HG02970 (cell line): ENCODE measurements at regions not wholly inside any gene's neighbourhood (a gene's known extent, or its start where the extent isn't known, plus 50 kb on each side); places are given as distances from the start of the nearest gene placed in this dataset.

Experiments
- ATAC-seq: cut with Tn5 transposase; IDR thresholded peaks from one replicate; pipeline ENCODE4 v1.9.1; 2021; ENCODE audit warnings: mild to moderate bottlenecking, moderate library complexity, moderate number of reproducible peaks; ENCODE audit not compliant: unreplicated experiment, low FRiP score

DNA sequence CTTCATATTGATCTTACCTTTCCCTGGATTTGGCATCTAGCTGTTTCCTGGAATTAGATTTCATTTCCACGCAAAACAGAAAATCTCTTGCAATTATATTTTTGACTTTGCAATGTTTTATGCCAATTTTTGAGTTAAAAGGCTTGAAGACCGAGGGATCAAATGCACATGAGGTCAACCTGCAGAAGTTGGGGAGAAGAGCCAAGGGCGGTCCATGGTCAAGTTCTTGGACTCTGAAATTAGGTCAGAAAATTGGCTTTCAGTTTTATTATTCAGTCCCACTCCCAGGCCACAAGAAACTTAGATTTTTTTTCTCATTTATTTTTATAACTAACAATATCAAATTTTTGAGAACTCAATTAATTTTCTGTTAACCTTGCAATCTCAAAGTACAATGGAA is 499.1 kb upstream of the USP24 start:
- no peak for ATAC-seq

DNA sequence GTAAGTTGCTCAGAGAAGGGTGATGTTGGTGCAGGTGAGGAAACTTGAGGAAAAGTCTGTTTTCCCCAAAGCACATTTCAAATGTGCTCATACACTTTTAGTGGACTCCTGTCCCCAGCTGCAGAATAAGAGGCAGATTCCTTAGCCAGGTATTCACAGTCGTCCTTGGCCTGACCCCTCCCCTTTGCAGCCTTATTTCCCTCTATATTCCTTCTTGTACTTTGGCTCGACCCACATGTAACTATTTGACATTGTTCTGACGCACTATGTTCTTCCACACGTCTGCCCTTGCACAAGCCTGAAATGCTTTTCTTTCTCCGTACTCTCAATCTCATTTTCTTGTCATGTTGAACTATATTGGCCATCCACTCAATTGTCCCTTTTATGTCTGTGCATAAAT is 498.4 kb upstream of the USP24 start:
- no peak for ATAC-seq

DNA sequence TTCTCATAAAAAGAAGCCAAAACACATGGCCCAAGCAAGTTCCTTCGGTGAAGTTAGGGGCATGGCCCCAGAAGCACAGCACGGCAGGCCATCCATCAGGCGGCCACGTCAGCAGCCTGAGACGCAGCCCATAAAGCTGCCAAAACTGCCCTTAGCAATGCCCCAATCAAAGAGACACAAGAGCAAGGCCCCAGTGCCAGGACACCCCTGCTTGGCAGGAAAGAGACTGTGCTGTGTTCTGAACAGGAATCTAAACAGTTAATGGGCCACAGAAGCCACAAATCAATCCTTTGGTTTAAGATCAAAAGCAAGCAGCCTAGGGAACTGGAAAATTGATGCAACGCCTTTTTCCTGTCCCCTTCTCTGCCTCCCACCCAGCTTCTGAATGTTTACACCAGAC is 497.0 kb upstream of the USP24 start:
- ATAC-seq, result no peak

DNA sequence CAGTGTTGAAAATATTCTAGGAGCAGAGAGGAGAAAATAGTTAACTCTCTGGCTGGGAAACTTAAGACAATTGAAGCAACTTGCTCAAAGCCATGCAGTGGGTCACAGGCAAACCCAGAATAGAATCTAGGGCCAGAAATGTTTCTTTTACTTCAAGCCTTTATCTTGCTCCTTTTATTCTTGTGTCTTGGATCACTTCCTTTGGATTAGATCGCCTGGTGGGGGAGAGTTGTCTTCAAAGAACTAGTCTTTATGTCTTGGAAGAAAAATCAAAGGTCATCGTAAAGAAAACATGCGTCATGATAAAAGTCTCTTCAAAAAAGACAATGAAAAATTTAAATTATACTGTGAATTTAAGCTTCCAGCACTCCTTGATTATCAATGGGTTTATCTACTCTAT is 493.6 kb upstream of the USP24 start:
- no peak for ATAC-seq

DNA sequence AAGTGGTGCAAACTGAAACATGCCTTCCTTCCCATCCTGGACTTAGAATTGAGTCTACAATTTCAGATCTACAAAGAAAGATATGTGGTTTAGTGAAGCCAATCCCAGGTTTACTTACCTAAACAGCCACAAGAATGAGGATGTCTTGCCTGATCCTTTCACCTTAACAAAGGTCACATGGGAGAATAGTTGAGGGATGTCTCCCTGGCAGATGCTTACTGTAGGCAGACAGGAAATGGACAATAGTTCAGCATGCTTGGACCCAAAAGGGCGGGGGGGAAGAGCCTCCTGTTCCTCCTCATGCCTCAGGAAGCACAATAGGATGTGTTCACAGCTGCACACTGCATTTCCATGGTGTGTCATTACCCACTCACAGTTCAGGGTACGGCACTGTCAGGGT is 492.7 kb upstream of the USP24 start:
- ATAC-seq, result no peak

DNA sequence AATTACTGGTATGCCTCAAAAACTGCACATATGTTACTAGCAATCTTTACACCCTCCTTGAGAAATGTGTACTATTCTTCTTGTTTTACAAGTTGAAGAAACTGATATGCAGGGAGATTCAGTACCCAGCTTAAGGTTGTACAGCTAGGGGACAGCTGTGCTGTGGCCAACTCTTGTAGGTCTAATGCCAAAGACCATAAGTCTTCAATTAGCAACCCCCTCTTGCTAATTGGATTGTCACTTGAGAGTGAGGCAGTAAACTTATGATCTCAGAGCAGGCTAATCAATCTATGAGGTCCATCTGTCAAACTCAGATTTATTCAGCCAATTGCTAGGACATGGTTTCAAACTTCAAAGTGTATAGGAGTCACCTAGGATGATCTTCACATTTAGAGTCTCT is 492.0 kb upstream of the USP24 start:
- no peak for ATAC-seq

DNA sequence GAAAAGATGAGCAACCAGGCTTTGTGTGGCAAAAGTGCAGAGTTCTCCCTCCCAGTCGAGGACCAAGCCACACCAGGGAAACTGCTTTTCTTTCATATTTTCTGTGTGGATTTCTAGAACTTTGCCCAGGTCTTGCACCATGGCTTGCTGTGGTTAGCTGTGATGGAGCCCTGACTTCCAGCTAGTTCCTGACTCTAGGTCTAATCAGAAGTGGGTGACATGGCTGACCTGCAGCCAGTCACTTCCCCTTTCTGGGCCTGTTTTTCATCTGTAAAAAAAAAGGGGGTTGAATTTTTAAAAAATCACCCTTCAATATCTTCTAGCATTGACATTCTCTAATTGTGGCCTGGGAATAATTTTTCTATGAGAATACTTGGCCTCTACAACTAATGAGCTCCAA is 491.2 kb upstream of the USP24 start:
- no peak for ATAC-seq

DNA sequence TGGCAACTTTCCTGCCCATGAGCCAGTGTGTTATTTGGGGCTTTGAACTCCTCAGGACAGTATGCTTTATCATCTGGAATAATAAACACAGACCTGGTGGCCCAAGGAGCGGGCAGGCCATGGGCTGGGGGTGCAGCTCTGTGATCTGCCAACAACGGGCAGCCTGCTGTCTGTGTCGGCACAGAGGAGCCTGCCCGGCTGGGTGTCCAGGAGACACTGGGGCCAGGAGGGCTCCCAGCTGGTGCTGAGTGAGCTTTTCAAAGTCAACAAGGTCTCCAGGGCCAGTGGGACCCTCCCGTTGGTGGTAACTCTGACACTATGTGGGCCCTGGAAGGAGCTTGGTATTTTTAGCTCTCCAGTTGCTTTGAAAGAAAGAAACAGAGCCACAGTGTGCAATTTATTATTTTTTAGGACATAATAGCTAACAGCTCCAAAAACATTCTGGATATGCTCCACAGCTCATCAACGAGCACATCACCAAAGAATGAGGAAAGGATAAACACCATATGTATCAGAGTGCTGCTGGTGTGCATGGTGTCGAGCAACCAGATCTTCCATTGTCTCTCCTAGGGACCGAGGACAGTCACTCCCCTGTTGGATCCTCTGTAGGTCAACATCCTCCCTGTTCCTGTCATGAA is 488.7 kb upstream of the USP24 start:
- no peak for ATAC-seq

DNA sequence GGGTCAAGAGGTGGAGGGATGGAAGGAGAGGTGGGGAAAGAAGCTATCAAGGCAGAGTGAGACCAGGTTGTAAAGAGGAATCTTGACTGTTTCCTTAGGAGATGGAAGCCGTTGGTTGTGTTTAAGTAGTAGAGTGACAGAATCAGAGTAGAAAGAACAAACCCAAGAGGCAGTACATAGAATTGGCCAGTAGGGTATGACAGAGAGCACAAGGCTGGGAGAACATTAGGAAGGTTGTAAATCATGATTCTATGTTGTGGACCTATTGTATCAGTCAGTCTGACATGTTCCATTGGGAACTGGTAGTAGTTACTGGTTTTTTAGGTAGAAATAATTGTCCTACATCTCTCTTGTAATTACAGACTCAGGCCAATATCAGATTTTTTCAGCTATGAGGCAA is 486.9 kb upstream of the USP24 start:
- peak; percentile 69 for ATAC-seq

DNA sequence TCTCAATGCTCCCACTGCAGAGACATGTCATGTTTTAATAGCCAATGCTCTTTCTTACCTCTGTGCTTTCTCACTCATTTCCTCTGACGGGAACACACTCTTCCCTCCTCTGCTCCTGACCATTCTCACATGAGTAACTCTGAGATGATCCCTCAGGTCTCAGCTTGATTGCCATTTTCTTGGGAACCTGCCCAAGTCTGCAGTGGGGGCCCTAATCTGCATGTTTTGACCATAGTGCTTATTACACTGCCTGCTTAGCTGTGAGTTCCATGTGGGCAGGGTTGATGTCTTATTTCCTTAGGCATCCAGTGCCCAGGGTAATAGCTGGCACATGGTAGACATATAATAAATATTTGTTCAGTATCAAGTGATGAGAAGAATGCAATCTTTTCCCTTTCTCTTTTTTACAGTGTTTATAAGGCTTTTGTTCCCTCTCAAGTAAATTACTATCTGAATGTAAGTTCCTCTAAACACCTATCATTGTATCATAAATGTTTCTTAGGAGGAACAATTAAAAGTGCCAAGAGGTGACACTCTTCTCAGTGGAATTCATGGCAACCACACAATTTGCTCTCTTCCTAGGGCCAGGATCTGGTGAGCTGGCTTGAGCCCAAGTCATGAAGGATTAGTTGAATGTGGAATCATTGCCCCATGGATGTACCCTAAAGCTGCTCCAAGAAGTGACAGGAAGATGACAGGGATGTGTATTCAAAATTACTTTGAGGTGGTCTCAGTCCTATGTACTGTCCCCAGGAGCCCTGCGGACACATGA is 485.4 kb upstream of the USP24 start:
- ATAC-seq, result no peak

DNA sequence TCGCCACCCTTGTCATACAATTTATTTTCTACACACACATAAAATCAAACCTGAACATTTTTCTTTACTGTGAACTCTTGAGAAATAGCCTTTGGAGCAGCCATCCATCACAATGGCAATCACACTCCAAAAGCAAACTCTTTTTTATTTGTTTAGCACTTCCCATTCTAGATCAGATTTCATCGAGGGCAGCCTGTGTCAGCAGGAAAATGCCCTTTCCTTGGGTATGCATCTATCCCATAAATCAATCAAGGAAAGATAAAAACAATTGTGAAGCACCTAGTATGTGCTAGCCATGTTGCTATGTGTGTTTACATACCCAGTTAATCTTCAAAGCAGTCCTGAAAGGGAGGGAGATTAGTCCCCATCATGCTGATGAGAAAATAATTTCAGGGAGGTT is 484.1 kb upstream of the USP24 start:
- ATAC-seq, result no peak

DNA sequence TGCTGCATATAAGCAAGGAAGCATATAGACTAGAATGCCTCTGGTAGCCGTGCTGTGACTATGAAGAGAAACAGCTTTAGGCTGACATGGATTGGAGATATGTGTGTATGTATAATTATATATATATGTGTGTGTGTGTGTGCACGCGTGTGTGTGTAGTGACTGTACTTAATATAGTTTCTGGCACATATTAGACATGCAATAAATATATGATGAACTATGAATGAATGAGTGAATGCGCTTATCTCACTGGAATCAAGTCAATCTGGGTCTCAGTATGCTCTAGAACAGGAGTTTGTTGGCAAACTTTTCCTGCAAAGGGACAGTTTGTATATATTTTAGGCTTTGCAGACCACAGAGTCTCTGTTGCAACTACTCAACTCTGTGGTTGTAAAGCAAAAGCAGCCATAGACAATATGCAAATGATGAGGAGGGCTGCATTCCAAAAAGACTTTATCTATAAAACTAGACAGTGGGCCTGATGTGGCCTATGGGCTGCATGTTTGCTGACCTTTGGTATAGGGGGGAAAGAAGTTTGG is 482.9 kb upstream of the USP24 start:
- no peak for ATAC-seq

DNA sequence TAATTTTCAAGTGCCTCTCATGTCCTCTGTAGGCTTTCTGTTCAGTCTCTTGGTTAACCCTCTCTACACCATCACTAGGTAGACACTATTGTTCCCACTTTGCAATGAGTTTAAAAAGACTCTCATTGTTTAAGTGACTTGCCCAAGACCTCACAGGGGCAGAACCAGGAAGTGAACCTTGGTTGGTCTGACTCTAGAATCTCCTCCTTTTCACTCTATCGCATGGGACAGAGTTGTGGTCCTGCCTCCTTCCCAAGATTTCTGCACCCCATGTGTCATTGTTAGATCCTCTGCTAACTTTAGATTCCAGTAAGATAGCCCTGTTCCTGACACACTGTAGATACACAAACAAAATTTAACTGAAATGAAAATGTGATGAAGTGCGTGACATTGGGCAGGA is 481.7 kb upstream of the USP24 start:
- no peak for ATAC-seq

DNA sequence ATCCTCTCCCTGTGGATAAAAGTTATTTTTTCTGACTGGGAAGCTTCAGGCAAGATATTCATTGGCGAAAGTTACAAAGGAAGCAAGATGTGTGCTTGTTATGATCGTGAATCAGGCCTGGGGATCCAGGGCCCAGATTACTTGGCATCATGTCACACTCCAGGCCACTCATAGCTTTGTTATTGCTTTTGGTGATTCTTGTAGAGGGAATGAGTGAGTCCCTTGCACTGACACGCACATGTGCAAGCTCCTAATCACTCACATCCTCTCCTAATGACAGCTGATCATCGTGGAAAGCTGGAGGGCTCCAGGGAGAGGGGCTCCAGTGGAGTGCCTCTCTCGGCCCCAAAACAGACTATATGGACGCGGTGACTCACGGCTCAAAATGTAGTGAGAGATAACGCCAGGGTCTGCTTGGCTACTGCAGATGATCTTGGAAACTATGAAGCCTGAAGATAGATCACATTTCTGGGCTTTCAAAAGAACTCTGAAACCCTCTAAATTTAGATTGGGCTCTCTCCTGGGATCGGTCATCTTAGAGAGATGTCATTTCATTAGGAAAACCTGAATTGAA is 481.1 kb upstream of the USP24 start:
- ATAC-seq, result no peak

DNA sequence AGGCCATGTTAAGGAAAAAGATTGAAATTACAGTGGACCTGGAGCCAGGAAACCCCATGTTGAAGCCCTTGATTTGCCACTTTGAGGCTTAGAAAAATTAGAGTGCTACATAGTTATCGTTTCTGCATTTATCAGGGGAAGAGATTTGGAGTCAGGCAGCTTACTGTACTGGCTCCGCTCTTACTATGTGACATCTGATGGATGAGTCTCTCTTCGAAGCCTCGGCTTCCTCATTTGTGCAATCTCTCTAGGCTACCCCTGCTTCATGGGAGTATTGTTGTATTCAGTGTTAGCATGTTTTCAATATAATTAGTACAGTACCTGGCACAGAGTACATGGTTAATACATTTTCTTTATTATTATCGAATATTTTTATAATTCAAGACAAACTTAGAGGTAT is 480.4 kb upstream of the USP24 start:
- ATAC-seq, result no peak

DNA sequence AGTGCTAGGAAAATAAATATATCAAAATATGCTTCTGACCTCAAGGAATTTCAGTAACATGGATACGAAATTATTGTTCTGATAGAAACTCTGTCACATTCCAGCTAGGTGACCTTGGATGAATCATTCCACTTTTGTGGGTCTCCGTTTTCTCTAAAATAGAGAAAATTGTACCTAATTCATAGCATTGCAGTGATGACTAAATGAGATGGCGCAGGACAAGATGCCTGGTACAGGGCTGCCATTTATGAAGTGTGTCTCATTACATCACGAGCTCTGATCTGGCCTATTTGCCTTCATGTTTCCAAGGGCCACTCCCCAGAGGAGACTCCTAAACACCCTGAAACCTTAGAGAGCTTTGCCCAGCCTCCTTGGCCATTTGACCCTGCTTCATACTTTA is 480.0 kb upstream of the USP24 start:
- no peak for ATAC-seq

DNA sequence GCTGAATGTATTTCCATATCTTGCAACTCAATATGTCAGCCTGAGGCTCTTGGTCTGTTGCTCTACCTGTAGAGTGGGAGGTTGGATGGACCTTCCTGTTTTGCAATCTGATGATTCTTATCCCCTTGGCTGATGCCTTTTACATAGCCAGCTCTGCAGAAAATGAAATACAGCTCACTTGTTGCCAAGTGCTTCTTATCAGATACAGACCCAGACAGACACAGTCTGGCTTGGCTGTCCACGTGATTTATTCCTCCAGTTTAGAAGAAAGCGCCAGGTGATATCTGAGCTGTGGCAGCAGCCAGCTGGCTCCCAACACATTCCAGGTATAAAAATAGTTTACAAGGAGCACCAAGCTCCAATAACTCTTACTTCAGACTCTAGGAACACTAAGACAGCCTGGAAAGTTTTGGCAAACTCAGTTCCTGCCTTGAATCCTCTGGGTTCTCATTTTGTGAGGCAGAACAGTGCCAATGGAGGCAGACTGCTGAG is 479.2 kb upstream of the USP24 start:
- no peak for ATAC-seq

DNA sequence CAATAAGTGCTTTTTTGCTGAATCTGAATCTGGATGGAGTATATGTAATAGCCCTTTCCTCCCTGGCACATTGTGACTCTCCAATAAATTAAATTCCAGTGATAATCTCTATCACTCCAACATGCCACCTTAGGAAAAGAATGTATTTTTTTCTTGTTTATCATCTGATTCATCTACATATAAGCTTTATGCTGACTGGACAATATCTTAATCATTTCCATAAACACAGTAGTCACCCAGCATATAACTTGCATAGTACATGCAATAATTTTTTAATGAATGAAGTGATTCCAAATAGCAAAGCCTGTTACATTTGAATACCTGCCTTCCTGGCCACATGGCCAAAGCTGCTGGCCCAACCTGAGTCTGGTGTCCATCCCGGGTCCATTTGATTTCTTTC is 477.6 kb upstream of the USP24 start:
- no peak for ATAC-seq

DNA sequence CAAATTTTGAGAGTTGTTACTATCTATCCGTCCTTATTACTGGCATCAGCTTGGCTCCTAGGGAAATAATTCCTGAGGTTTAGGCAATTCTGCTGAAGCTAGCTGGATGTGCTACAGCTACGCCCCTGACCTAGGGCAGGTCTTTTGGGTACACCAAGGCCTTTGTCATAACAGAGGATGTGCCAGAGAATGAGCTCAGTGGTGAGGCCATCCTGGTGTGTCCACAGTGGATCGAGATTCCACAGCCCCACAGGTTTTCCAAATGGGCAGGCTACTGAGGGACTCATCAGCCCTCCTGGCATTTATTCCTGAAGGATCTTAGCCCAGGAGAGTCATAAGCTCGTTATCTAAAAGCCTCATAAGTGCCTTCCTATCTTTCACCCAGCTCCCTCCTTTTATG is 475.2 kb upstream of the USP24 start:
- no peak for ATAC-seq

DNA sequence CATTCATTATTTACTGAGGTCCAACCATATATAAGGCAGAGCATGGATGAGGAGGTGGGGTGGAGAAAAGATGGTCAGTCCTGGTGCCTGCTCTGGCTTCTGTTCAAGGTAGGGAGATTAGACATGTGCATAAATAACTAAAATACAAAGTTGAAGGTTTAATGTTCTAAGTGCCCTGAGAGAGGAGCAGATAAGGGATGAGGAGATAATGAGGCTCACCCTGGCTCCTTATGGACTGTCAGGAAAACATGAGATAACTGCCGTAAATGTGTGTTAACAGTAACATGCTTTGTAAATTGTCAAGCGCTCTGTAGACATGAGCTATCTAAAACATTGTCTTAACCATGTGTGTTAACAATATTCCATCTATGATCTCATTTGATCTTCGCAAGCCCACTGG is 474.6 kb upstream of the USP24 start:
- ATAC-seq, result no peak

DNA sequence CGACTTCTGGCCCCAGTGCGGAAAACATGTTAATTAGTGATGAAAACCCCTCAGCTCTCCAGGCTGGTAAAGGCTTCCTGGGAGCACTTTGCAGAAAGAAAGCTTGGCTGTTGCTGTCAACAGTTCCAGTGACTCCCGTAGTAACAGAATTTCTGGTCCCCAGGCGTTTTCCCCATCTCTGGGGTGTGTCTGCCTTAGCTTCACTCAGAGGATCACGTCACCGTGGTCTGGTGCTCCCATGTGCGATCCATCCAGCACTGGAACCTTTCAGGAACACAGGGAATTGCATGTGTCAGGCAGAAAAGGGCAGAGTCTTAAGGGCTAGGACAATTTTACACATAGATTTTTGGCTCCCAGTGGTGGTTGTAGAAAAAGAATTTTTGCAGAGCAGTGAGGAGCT is 470.4 kb upstream of the USP24 start:
- no peak for ATAC-seq
